ENCODE measurements at regions not wholly inside any gene's neighbourhood (a gene's known extent, or its start where the extent isn't known, plus 50 kb on each side); places are given as distances from the start of the nearest gene placed in this dataset.

DNA sequence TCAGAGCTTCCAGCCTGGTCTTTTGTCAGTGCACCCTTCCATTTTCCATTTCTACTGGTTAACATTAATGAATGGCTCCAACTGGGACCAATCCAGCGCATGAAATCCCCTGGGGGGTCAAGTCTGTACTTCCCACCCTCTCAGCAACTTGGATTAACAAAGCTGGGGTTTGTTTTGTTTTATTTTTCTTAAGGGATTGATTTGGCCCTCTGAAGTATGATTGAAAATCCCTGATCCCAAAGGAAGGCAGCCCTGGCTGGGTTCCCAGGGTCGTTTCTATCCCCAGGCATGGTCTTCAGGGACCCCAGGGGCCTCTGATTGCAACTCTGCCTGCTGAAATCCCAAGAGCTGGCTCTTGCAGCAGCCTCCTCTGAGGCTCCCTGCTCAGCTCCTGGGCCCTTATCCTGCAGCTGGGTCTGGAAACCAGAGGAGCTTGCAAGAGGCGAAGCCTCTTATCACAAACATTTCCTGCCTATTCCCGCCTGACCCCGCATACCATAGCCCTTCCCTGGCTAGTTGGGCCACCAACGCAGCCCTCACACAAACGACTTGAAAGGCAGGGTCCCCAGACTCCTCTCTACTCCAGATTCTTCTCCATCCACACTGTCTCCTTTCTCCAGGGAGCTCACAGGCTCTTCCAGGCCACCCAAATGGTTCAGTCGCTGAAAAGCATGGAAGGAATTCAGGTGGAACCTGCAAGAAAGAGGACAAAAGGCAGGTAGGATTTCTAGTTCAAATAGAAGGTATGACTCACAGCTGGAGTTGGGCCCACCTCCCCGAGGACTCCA lies 109.7 kb upstream of the PKDCC start:
- no peaks in the 10 kb centered on the region for H3K9me3 Mint-ChIP-seq
- DNase-seq = no peak
- no peak overlapping the region for H3K27ac Mint-ChIP-seq
- H3K4me1 Mint-ChIP-seq = no peaks in the 10 kb centered on the region
- no peak for ATAC-seq
- H3K36me3 Mint-ChIP-seq (ENCODE audit: low read depth) = no peaks in the 10 kb centered on the region
- no peaks in the 10 kb centered on the region for H3K27me3 Mint-ChIP-seq
- H3K4me3 Mint-ChIP-seq = no peak overlapping the region

DNA sequence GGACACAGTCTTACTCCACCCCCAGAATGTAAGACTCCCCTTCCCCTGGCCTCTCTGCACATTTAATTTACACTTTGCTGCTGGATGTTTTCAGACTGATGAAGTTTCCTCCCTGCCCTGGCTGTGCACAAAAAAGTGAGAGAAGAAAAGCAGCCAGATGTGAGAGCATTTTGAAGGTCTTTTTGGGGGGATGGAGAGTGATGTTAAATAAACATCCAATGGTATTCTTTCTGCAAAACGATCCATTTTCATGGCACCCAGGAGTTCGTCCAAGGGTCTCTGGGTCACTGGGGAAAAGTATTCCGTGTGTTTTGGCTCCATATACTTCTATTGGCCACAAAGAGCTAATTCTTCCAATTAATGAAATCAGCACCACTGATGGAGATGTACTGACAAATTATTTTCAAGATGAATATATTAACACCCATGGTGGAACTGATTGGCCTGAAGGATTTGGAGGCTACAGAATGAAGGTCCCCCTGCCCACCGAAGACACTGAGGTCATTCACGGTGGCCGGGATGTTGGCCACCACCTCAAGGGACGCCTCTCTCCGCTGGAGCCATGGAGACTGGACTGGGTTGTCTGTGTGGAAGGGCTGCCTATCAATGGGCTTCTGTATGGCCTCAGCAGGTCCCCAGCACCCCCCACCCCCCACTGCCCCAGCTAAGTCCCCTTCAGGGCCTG lies 107.6 kb upstream of the PKDCC start:
- Mint-ChIP-seq H3K27me3 (no peaks in the 10 kb centered on the region), H3K4me3 (no peak overlapping the region), H3K27ac (no peak overlapping the region), H3K4me1 (no peaks in the 10 kb centered on the region), H3K9me3 (no peaks in the 10 kb centered on the region), H3K36me3 (ENCODE audit: low read depth) (no peaks in the 10 kb centered on the region)
- no peak for ATAC-seq
- DNase-seq = no peak

DNA sequence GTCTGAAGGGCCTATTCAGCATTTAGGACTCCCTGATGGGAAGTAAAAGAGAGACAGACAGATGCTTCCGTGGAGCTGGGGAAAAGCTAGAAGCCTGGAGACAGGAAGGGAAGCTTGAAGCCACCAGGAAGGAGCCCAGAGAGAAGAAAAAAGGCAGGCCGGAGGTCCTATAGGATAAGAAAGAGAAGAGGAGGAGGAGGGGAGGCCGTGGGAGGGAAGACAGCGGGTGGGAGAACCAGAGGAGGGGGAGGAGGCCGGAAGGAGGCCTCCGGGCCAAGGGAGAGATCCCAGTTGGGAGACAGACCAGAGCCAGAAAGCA lies 107.1 kb upstream of the PKDCC start:
- H3K4me3 Mint-ChIP-seq = no peak overlapping the region
- H3K27ac Mint-ChIP-seq = no peak overlapping the region

GRCh38 chr2:41941831-41942230 lies 106.0 kb upstream of the PKDCC start:
- no peaks in the 10 kb centered on the region for H3K36me3 Mint-ChIP-seq (ENCODE audit: low read depth)
- no peaks in the 10 kb centered on the region for H3K9me3 Mint-ChIP-seq
- H3K4me3 Mint-ChIP-seq = no peak overlapping the region
- no peak for DNase-seq
- H3K4me1 Mint-ChIP-seq = no peaks in the 10 kb centered on the region
- H3K27me3 Mint-ChIP-seq = no peaks in the 10 kb centered on the region
- ATAC-seq = no peak
- H3K27ac Mint-ChIP-seq = no peak overlapping the region

More for the DNA sequence above, 107.1 kb upstream of the PKDCC start:
- Mint-ChIP-seq H3K36me3 (ENCODE audit: low read depth) (no peaks in the 10 kb centered on the region), H3K4me1 (no peaks in the 10 kb centered on the region), H3K27me3 (no peaks in the 10 kb centered on the region), H3K9me3 (no peaks in the 10 kb centered on the region)
- DNase-seq = no peak
- no peak for ATAC-seq

GRCh38 chr2:41942278-41942677 lies 105.5 kb upstream of the PKDCC start:
- Mint-ChIP-seq H3K9me3 (no peaks in the 10 kb centered on the region), H3K36me3 (ENCODE audit: low read depth) (no peaks in the 10 kb centered on the region), H3K27ac (no peak overlapping the region), H3K4me1 (no peaks in the 10 kb centered on the region), H3K4me3 (no peak overlapping the region), H3K27me3 (no peaks in the 10 kb centered on the region)
- ATAC-seq (no peak), DNase-seq (no peak)

DNA sequence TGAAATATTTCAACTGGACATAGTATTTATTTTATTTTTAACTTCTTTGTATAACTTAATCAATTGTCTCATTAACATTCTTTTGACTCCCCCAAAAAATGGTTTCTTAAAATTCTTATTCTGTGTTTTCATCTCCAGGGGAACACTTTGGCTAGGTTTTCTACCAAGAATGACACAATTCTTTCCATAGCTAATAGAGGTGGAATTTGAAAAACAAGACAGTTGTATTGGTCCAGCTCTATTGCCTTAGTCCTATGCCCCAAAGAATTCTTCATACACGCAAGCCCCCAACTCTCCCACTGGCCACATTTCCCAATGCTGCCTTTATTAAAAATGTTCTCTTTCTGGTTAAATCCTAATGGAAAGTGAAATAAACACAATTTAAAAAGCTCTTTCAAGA lies 104.7 kb upstream of the PKDCC start:
- no peak for DNase-seq
- no peaks in the 10 kb centered on the region for H3K9me3 Mint-ChIP-seq
- H3K4me3 Mint-ChIP-seq = no peak overlapping the region
- no peaks in the 10 kb centered on the region for H3K4me1 Mint-ChIP-seq
- no peak for ATAC-seq
- H3K36me3 Mint-ChIP-seq (ENCODE audit: low read depth) = no peaks in the 10 kb centered on the region
- peaks cover 2% of the 10 kb centered on the region for H3K27me3 Mint-ChIP-seq
- H3K27ac Mint-ChIP-seq = no peak overlapping the region

DNA sequence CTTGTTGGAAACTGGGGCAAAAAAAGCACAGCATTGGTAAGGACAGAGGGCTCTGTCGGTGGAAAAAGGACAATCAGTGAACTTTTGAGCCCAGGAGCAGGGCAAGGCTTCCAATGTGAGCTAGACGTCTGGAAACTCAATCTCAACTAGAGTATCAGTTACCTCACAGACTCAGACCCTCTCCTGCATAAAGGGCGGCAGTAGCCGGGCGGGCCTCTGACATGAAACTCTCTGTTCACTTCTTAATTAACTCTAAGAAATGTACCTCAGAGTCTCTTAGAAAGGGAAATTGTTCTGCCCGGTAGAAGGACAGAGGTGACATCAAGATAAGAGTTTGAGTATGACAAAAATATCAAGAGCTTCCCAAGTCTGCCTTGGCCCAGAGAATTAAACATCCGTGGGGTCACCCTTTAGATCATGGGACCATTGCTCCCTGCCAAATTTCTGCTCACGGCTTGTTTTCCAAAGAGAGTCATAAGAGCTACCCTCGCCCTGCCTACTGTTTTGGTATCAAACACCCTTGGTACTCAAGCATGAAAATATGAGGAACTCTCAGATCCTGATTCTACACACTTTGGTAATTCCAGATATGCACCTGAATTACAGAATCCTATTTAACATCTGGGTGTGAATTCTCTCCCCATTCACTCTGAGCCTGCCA lies 103.5 kb upstream of the PKDCC start:
- Mint-ChIP-seq H3K27ac (no peak overlapping the region), H3K27me3 (peaks cover 2% of the 10 kb centered on the region), H3K36me3 (ENCODE audit: low read depth) (no peaks in the 10 kb centered on the region), H3K4me1 (no peaks in the 10 kb centered on the region), H3K4me3 (no peak overlapping the region), H3K9me3 (no peaks in the 10 kb centered on the region)
- ATAC-seq (no peak), DNase-seq (no peak)

DNA sequence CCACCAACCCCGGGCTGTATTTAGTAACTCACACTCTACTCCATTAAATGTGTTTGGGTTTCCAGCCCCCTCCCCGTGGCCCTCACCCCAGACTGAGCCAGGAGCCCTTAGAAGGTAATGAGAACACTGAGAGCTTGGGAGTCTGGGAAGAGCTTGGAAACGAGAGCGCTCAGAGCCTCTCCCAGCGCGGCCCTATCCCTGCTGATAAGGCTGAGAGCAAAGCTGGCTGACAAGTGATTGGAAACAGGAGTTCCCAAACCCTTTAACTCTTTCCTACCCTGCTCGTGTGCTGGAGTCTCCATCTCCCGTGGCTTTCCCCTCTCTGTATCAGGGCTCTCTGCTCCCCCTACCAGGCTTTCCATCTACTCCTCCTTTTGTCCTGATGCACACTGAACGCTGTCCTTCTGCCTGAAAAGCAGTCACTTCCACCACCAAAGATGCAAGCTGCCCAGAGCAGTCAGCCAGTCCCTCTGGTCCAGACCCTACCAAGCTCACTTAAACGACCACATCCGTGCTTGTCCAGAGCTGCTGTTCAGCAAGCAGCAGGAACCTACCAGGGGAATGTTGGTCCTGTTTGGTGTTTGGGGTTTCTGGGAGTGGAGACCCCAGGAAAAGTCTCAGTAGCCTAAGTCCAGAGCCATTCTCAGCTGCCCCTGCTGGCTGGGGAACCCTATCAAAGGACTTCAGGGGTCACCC lies 100.0 kb upstream of the PKDCC start:
- no peak overlapping the region for H3K4me3 Mint-ChIP-seq
- DNase-seq (no peak), ATAC-seq (no peak)
- H3K4me1 Mint-ChIP-seq = peaks cover 2% of the 10 kb centered on the region
- no peaks in the 10 kb centered on the region for H3K36me3 Mint-ChIP-seq (ENCODE audit: low read depth)
- H3K9me3 Mint-ChIP-seq = no peaks in the 10 kb centered on the region
- H3K27me3 Mint-ChIP-seq = peaks cover 2% of the 10 kb centered on the region
- H3K27ac Mint-ChIP-seq = no peak overlapping the region

DNA sequence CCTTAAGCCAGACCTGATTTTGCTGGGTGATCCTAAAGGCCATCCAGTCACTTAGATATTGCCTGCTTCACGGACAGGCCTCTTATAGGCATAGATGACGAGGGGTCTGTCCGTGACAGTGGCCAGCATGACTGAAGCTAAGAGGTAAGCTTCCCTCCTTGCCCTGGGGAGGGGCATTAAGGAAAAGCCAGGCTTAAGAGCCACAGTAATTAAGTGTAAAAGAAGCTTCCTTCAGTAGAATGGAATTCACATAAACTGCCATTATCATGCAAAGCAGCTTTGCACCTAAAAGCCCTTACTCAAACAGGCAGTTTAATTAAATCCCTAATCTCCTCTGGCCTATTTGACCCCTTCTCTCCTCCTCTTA lies 99.4 kb upstream of the PKDCC start:
- peaks cover 3% of the 10 kb centered on the region for H3K4me1 Mint-ChIP-seq
- ATAC-seq = no peak
- DNase-seq = no peak
- no peak overlapping the region for H3K27ac Mint-ChIP-seq
- H3K9me3 Mint-ChIP-seq = no peaks in the 10 kb centered on the region
- peaks cover 2% of the 10 kb centered on the region for H3K27me3 Mint-ChIP-seq
- no peaks in the 10 kb centered on the region for H3K36me3 Mint-ChIP-seq (ENCODE audit: low read depth)
- H3K4me3 Mint-ChIP-seq = no peak overlapping the region

GRCh38 chr2:41949091-41949882 lies 98.5 kb upstream of the PKDCC start:
- H3K27me3 Mint-ChIP-seq = peaks cover 2% of the 10 kb centered on the region
- no peaks in the 10 kb centered on the region for H3K36me3 Mint-ChIP-seq (ENCODE audit: low read depth)
- ATAC-seq (no peak), DNase-seq (no peak)
- no peaks in the 10 kb centered on the region for H3K9me3 Mint-ChIP-seq
- no peak overlapping the region for H3K4me3 Mint-ChIP-seq
- H3K27ac Mint-ChIP-seq = no peak overlapping the region
- H3K4me1 Mint-ChIP-seq = peaks cover 6% of the 10 kb centered on the region

DNA sequence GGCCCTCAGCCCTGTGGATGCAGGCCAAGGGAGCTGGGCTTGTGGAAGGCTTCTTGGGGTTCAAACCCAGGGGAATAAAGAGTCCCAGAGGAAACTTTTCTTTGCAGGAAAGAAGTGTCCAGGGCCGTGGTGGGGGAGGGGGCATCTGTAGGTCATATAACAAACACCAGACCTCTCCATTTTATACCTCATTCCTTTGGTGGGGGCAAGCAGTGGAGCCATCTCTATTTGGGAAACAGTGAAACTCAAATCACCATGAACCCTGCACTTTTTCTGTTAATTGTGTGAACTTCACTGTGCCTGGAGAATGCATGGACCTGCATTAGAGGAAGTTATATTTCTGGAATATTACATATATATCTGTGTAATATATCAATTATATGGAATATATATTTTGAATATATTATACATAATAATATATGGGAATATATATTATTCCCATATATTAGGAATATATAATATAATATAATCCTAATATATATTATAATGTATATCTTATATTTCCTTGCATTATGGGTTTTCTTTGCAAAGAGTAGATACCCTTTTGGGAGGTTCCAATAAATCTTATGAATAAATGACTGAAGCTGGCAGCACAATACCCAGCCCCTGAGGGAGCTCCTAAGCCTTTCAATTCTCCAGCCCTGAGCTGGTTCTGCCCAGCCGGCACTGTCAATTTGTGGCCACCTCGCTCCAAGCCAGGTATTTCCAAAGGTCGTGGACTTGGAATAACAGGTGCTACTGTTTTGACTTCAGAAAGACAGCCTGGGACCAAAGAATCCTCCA lies 97.7 kb upstream of the PKDCC start:
- no peak overlapping the region for H3K27ac Mint-ChIP-seq

DNA sequence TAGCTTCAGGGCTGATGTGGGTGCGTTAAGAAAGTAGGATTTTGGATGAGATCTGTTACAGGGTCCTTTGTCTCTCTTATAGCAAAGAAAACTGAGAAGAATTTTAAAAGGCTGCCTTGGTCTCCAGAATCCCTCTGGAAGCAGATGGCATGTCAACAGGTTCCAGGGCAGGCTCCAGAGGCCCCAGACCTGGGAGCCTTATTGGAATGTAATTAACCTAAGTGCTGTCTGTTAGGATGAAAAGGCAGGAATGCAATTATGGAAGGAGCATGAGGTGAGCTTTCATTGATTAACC lies 97.2 kb upstream of the PKDCC start:
- DNase-seq = no peak
- Mint-ChIP-seq H3K27ac (no peak overlapping the region), H3K4me1 (peaks cover 9% of the 10 kb centered on the region), H3K27me3 (peaks cover 2% of the 10 kb centered on the region), H3K4me3 (no peak overlapping the region), H3K36me3 (ENCODE audit: low read depth) (no peaks in the 10 kb centered on the region), H3K9me3 (no peaks in the 10 kb centered on the region)
- ATAC-seq = no peak

More for the DNA sequence above, 97.7 kb upstream of the PKDCC start:
- H3K4me1 Mint-ChIP-seq = peaks cover 6% of the 10 kb centered on the region
- no peaks in the 10 kb centered on the region for H3K9me3 Mint-ChIP-seq
- ATAC-seq (no peak), DNase-seq (no peak)
- no peak overlapping the region for H3K4me3 Mint-ChIP-seq
- H3K27me3 Mint-ChIP-seq = peaks cover 2% of the 10 kb centered on the region
- no peaks in the 10 kb centered on the region for H3K36me3 Mint-ChIP-seq (ENCODE audit: low read depth)

DNA sequence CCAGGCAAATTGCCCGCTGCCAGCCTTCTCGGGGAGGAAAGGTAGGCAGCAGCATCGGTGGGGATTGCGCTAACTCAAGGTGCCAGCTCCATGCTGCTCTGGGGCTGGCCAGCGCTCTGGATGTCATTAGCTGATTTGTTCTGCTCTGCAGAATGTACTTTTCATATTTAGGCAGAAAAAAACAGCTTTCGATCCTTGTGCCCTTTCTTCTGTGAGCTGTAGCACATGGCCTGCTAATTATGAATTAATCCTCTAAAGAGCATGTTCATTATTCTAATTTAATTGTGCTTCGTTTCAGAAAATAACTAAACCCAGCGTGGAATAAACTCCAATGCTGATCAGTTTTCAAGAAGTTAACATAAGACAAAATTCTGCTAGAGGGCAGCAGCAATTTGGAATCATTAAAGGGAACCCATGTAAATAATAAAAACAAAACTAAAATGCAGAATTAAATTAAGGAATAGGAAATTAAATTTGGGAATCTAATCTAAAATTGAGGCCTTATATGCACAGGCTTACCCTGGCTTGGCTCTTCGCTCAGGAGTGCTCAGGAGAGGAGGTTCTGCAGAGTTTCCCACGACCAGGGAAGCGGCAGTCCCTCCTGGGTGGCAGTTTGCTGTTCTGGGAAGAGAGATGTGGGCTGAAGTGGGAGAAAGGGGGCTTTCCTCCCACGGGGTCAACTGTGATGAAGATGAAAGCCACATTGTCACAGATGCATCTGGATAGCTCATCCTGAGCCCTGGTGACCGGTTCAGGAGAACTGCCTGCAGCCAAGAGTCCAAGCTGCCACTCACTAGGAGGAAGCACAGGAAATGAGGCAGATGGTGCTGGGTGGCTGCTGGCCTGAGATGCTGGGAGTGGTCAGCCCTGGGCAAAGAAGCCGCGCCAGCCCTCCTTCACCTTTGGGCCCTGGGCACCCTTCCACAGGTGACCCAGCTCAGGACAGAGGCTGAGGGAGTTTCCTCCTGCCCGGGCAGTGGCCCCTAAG lies 93.2 kb upstream of the PKDCC start:
- Mint-ChIP-seq H3K27ac (no peak overlapping the region), H3K4me3 (no peak overlapping the region), H3K4me1 (peaks cover 10% of the 10 kb centered on the region), H3K27me3 (peaks cover under 1% of the 10 kb centered on the region), H3K36me3 (ENCODE audit: low read depth) (no peaks in the 10 kb centered on the region), H3K9me3 (no peaks in the 10 kb centered on the region)
- DNase-seq (no peak), ATAC-seq (no peak)
